ENCODE measurements at regions not wholly inside any gene's neighbourhood (a gene's known extent, or its start where the extent isn't known, plus 50 kb on each side); places are given as distances from the start of the nearest gene placed in this dataset.

GRCh38 chr1:214946615-214947014 lies 135.9 kb upstream of the KCNK2 start:
- Histone ChIP-seq H3K14ac (ENCODE audit: insufficient read length) (no peak overlapping the region), H3K9ac (replicated peaks in 1 of 4; ENCODE audit: extremely low read depth in 1 of 4, low read depth in 3 of 4, low read length in 3 of 4) (no peak overlapping the region), H3K4me3 (ENCODE audit: extremely low read depth in 1 of 4, insufficient read depth in 2 of 4, low read depth in 3 of 4, low read length in 4 of 4) (no peak overlapping the region), H3K79me1 (ENCODE audit: low read depth, low read length) (no peaks in the 10 kb centered on the region), H2BK15ac (ENCODE audit: low read length) (no peak overlapping the region), H3K4me2 (ENCODE audit: insufficient read depth in 1 of 2, low read depth in 2 of 2, low read length in 2 of 2) (no peak overlapping the region), H2BK20ac (ENCODE audit: low read length) (no peak overlapping the region), H3K23ac (ENCODE audit: insufficient read length) (no peak overlapping the region), H2BK5ac (ENCODE audit: low read depth, low read length) (no peak overlapping the region), H3K27me3 (replicated peaks in 1 of 4; ENCODE audit: control insufficient read depth in 3 of 4, extremely low read depth in 1 of 4, insufficient read depth in 3 of 4, low read length in 3 of 4) (no peaks in the 10 kb centered on the region), H4K91ac (replicated peaks; ENCODE audit: insufficient read length, low read length) (no peak overlapping the region), H3K27ac (ENCODE audit: low read depth, low read length) (no peak overlapping the region), H3K79me2 (ENCODE audit: control insufficient read depth in 1 of 2, insufficient read depth in 2 of 2, low read length in 2 of 2) (no peaks in the 10 kb centered on the region), H2BK120ac (replicated peaks; ENCODE audit: low read depth, low read length) (no peak overlapping the region), H3K56ac (replicated peaks; ENCODE audit: insufficient read length, low read depth, low read length) (no peak overlapping the region), H2AK5ac (ENCODE audit: low read depth, low read length) (no peak overlapping the region), H4K20me1 (replicated peaks in 1 of 2; ENCODE audit: control insufficient read depth in 1 of 2, insufficient read depth in 2 of 2, low read length in 2 of 2) (no peaks in the 10 kb centered on the region), H3K4me1 (replicated peaks in 1 of 4; ENCODE audit: control insufficient read depth in 3 of 4, insufficient read depth in 4 of 4, low read length in 3 of 4) (peaks cover 0 to 2% (median 0%) of the 10 kb centered on the region in 4 experiments; a peak in 1 of 7 replicates), H2BK12ac (ENCODE audit: low read depth, low read length) (no peak overlapping the region), H3K4ac (replicated peaks; ENCODE audit: insufficient read length, low read depth, low read length) (no peak overlapping the region), H3K9me3 (ENCODE audit: insufficient read depth in 2 of 2, low read depth in 1 of 2, low read length in 1 of 2) (no peaks in the 10 kb centered on the region), H4K8ac (ENCODE audit: extremely low read depth, insufficient read depth, low read length) (no peak overlapping the region), H4K5ac (ENCODE audit: insufficient read length, low read depth, low read length) (no peak overlapping the region), H3K23me2 (ENCODE audit: low read depth, low read length) (no peaks in the 10 kb centered on the region), H2AFZ (ENCODE audit: low read length) (no peak overlapping the region), H3K18ac (ENCODE audit: extremely low read depth, low read length) (no peak overlapping the region), H3K36me3 (ENCODE audit: control insufficient read depth in 2 of 4, insufficient read depth in 4 of 4, low read length in 3 of 4) (no peaks in the 10 kb centered on the region)
- ChIA-PET CTCF (ENCODE audit: partially characterized antibody) (no interaction called here), POLR2A (ENCODE audit: partially characterized antibody) (no interaction called here)
- WGBS, 2 experiments (ENCODE audit: extremely low coverage in 1 of 2, insufficient coverage in 1 of 2, insufficient read length in 1 of 2, insufficient replicate concordance in 2 of 2, low coverage in 1 of 2, low lambda C conversion rate in 2 of 2, missing lambda C conversion rate in 1 of 2) = 94% methylated on average over 1 of the region's 1 CpG; no CpG with 5 or more reads in 1 of the 2 experiments
- FAIRE-seq (no peak), DNase-seq (ENCODE audit: low read depth in 1 of 2, low spot score in 2 of 2) (no peak)
- TF ChIP-seq NANOG (IDR thresholded peaks at IDR 0.05; ENCODE audit: insufficient read depth, low read depth, low read length, poor library complexity, severe bottlenecking) (no peak), SP4 (IDR thresholded peaks at IDR 0.05; ENCODE audit: low read length) (no peak), CHD1 (IDR thresholded peaks at IDR 0.05; ENCODE audit: low read depth, low read length) (no peak), TCF12 (IDR thresholded peaks at IDR 0.05; ENCODE audit: low read depth, low read length) (no peak), USF2 (IDR thresholded peaks at IDR 0.05; ENCODE audit: low read length) (no peak)
